Esophagus muscularis mucosa (tissue), 4 donors: ENCODE measurements at regions not wholly inside any gene's neighbourhood (a gene's known extent, or its start where the extent isn't known, plus 50 kb on each side); places are given as distances from the start of the nearest gene placed in this dataset.
"Not testable (repeated sequence)": the region's sequence is repeated elsewhere in the genome, so short reads cannot be mapped to it uniquely, and the experiment has no call there.

Experiments
- CTCF ChIP-seq, 3 experiments: fragments of 200-600 bp in 2 of 3; fragments of 450-650 bp in 1 of 3; sonication (generic) in 2 of 3; IDR thresholded peaks; one replicate each; pipeline ENCODE4 v1.5.1; 2017 to 2019; ENCODE audit warnings: antibody characterized with exemption in 3 of 3, mild to moderate bottlenecking in 2 of 3, moderate library complexity in 1 of 3
- EP300 ChIP-seq: sonication (generic); formaldehyde crosslinking; IDR thresholded peaks from one replicate; pipeline ENCODE4 v1.6.1; 2017; ENCODE audit warnings: antibody characterized with exemption
- POLR2A ChIP-seq: fragments of 450-650 bp; IDR thresholded peaks from one replicate; pipeline ENCODE4 v1.6.1; 2017; ENCODE audit warnings: antibody characterized with exemption, moderate library complexity, mild to moderate bottlenecking, low read depth

GRCh38 chr6:25207453-25208155 is 71.6 kb upstream of the CARMIL1 start:
- TF ChIP-seq CTCF (IDR thresholded peaks at IDR 0.05); EP300; POLR2A: not testable (repeated sequence)
